ENCODE measurements at regions not wholly inside any gene's neighbourhood (a gene's known extent, or its start where the extent isn't known, plus 50 kb on each side); places are given as distances from the start of the nearest gene placed in this dataset.

GRCh38 chr6:37105148-37106050, 64.6 kb upstream of the PIM1 start:
- Histone ChIP-seq H3K9me3 (ENCODE audit: control insufficient read depth, insufficient read depth, low read length) (no peaks in the 10 kb centered on the region), H3K27me3 (ENCODE audit: control insufficient read depth, insufficient read depth, low read length) (no peaks in the 10 kb centered on the region), H3K4me3 (ENCODE audit: low read depth, low read length) (no peak overlapping the region), H3K27ac (ENCODE audit: low read depth, low read length) (no peak overlapping the region)
- CTCF ChIA-PET = interaction anchor here (1.4 kb wide), 1 partner anchor 54 kb away, joined by 4 read pairs; no protein-coding TSS in a partner anchor
- no peak for DNase-seq (ENCODE audit: low read depth, low spot score)
- TF ChIP-seq, protein P1, sequence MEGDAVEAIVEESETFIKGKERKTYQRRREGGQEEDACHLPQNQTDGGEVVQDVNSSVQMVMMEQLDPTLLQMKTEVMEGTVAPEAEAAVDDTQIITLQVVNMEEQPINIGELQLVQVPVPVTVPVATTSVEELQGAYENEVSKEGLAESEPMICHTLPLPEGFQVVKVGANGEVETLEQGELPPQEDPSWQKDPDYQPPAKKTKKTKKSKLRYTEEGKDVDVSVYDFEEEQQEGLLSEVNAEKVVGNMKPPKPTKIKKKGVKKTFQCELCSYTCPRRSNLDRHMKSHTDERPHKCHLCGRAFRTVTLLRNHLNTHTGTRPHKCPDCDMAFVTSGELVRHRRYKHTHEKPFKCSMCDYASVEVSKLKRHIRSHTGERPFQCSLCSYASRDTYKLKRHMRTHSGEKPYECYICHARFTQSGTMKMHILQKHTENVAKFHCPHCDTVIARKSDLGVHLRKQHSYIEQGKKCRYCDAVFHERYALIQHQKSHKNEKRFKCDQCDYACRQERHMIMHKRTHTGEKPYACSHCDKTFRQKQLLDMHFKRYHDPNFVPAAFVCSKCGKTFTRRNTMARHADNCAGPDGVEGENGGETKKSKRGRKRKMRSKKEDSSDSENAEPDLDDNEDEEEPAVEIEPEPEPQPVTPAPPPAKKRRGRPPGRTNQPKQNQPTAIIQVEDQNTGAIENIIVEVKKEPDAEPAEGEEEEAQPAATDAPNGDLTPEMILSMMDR (IDR thresholded peaks at IDR 0.05; ENCODE audit: low read depth, low read length) = no peak
- POLR2A ChIA-PET = no interaction called here

- POLR2A ChIA-PET = no interaction called here
Measured at GRCh38 chr6:37106051-37106363, 63.9 kb upstream of the PIM1 start.

DNA sequence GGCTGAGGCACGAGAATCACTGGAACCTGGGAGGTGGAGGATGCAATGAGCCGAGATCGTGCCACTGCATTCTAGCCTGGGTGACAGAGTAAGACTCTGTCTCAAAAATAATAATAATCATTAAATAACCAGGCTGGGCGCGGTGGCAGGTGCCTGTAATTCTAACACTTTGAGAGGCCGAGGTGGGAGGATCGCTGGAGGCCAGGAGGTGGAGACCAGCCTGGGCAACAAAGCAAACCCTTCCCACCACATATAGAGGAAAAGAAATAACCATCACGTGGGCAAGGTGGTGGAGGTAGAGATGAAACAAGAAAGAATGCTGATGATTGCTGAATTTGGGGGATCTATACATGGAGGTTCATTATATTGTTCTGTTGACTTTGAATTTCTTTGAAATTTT, 63.4 kb upstream of the PIM1 start:
- no peaks in the 10 kb centered on the region for H3K9me3 ChIP-seq (ENCODE audit: control insufficient read depth, insufficient read depth, low read length)
- no peak for DNase-seq (ENCODE audit: low read depth, low spot score)
- H3K27ac ChIP-seq (ENCODE audit: low read depth, low read length) = no peak overlapping the region
- TF ChIP-seq, protein P1 (IDR thresholded peaks at IDR 0.05; ENCODE audit: low read depth, low read length) = no peak
- H3K27me3 ChIP-seq (ENCODE audit: control insufficient read depth, insufficient read depth, low read length) = no peaks in the 10 kb centered on the region
- no peak overlapping the region for H3K4me3 ChIP-seq (ENCODE audit: low read depth, low read length)
- CTCF ChIA-PET = no interaction called here
- POLR2A ChIA-PET = no interaction called here

More at GRCh38 chr6:37106051-37106363, 63.9 kb upstream of the PIM1 start:
- H3K27ac ChIP-seq (ENCODE audit: low read depth, low read length) = no peak overlapping the region
- H3K4me3 ChIP-seq (ENCODE audit: low read depth, low read length) = no peak overlapping the region
- H3K9me3 ChIP-seq (ENCODE audit: control insufficient read depth, insufficient read depth, low read length) = no peaks in the 10 kb centered on the region
- CTCF ChIA-PET = no interaction called here
- no peaks in the 10 kb centered on the region for H3K27me3 ChIP-seq (ENCODE audit: control insufficient read depth, insufficient read depth, low read length)
- no peak for DNase-seq (ENCODE audit: low read depth, low spot score)
- TF ChIP-seq, protein P1 (IDR thresholded peaks at IDR 0.05; ENCODE audit: low read depth, low read length) = no peak

DNA sequence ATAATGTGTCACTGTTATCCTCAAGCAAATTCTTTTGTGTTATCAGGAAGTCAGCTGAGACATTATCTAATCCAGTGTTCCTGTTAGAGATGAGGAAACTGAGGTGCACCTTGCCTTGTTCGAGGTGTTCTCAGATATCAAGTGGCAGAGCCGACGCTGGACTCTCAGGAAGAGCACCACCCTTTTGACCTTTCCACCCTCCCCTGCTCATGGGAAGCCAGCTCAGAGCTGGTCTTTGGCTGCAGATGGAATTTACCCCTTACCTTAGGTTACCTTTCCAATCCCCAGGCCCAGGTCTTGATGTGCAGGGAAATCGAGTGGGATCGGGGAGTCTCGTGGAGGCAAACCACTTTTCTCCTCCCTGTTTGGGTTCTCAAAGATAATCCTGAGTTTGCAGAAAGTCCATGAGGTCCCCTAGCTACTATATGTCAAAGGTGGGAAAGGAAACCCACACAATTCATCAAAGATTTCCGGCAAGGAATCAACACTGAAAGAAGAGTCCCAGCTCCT, 62.9 kb upstream of the PIM1 start:
- DNase-seq (ENCODE audit: low read depth, low spot score) = no peak
- ChIA-PET POLR2A (no interaction called here), CTCF (no interaction called here)
- Histone ChIP-seq H3K27me3 (ENCODE audit: control insufficient read depth, insufficient read depth, low read length) (no peaks in the 10 kb centered on the region), H3K27ac (ENCODE audit: low read depth, low read length) (no peak overlapping the region), H3K9me3 (ENCODE audit: control insufficient read depth, insufficient read depth, low read length) (no peaks in the 10 kb centered on the region), H3K4me3 (ENCODE audit: low read depth, low read length) (no peak overlapping the region)
- TF ChIP-seq, protein P1 (IDR thresholded peaks at IDR 0.05; ENCODE audit: low read depth, low read length) = no peak
